Hepatocyte (in vitro differentiated cells): ENCODE measurements at regions not wholly inside any gene's neighbourhood (a gene's known extent, or its start where the extent isn't known, plus 50 kb on each side); places are given as distances from the start of the nearest gene placed in this dataset.

Source experiments
- CTCF ChIP-seq: fragments of 200-600 bp; sonication (generic); IDR thresholded peaks from 2 replicates; pipeline ENCODE4 v1.5.1; 2016; ENCODE audit warnings: antibody characterized with exemption, mild to moderate bottlenecking; ENCODE audit not compliant: poor library complexity
- EZH2 ChIP-seq: fragments of 200-600 bp; sonication (generic); IDR thresholded peaks from 2 replicates; pipeline ENCODE4 v1.6.1; 2016; ENCODE audit warnings: antibody characterized with exemption, mild to moderate bottlenecking, borderline replicate concordance
- EZH2phosphoT487 ChIP-seq: fragments of 200-600 bp; sonication (generic); IDR thresholded peaks from one replicate; pipeline ENCODE4 v1.6.1; 2018; ENCODE audit warnings: antibody characterized with exemption, mild to moderate bottlenecking, low read depth, moderate library complexity; ENCODE audit not compliant: unreplicated experiment, severe bottlenecking

GRCh38 chr22:49276567-49276966 is 551.1 kb downstream of the BRD1 start:
- TF ChIP-seq CTCF (no peak), EZH2phosphoT487 (no peak), EZH2 (no peak)
